ENCODE measurements at regions not wholly inside any gene's neighbourhood (a gene's known extent, or its start where the extent isn't known, plus 50 kb on each side); places are given as distances from the start of the nearest gene placed in this dataset.

DNA sequence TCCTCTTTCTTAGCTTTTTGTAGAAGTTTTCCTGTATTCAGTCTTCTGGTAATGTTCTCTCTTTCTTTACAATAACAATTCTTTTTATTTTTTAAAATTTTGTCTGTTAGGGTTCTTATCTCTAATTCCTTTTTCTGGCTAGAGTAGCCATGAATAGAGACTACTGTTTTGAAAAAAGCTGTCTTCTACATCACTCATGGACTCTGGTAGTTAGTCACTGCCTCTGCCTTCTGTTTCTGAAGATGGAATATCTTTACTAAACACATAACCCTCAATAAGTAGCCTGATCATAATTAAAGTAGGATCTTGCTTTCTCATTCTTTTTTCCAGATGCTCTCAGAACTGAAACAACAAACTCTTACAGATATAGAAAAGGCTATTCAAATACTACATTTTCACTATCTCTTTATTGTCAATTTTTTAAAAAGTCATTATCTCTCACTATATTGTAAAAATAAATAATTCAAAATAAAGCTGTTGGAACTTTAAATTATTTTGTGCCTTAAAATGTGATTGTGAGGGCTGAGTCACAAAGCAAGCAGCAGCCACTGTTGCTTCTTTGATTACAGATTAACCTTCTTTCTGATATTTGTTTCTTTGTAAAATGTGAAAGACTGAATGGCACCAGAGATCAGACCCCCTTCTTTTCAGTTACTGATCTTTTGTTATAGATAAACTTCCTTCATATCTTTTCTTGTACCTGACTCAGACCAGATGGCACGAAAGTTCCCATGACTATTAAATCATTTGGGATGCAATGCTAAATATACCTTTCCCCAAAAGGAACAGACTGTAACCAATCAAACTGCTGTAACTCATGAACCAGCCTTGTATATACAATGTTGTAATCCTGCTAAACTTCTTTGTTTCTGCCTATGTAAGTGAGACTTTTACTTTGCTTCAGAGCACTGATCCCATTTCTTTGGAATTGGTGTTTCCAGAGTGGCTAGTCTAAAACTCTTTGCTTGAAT lies 1159.5 kb downstream of the IGSF11 start:
- no peak for DNase-seq

DNA sequence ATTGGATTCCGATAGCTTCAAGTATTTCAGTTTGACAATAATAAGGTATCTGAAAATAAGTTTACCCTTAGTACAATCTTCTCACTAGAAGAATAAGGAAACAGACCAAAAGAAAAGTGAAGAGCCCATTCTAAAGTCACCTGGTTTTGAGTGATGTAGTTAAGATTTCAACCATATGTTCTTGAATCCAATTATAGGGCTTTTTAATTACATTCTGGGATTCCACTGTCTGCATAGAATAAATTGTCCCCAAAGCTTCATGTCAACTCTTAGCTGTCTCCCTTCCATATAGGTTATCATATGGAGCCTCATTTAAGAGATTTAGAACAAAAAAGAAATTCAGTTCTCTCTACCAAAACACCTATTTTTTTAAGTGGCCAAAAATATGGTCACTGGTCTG lies 1158.8 kb downstream of the IGSF11 start:
- no peak for DNase-seq

DNA sequence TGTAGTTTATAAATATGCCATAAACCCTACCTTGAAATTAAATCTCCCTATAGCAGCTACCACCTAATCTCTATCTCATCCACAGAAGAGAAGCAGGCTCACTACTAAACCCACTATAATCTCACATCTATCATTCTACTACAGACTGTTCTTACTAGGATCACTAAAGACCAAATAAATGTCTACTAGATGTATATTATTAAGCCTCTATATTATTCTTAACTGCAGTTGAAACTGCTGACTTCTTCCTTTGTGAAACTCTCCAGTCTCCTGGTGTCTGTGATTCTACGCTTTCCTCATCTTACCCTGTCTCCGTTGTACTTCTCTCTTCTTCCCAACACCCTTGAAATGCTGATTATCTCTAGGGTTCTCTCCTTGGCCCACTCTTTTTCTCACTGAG lies 1154.0 kb downstream of the IGSF11 start:
- no peak for DNase-seq

DNA sequence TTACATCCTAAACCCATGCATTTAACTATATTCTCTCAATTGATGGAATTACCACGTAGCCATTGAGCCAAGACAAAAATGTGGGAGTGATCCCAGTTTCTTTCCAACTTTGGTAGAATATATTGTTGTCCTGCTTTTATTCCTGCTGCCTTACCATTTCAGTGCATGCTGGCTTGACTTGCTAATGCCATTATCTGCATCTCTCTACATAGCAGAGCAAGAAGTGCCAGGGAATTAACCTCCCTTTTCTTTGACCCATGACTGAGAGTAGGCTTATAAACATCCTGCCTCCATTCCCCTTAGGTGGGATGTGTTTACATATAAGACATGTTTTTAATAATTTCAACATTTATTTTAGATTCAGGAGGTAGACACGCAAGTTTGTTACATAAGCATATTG lies 1153.4 kb downstream of the IGSF11 start:
- DNase-seq, result no peak

DNA sequence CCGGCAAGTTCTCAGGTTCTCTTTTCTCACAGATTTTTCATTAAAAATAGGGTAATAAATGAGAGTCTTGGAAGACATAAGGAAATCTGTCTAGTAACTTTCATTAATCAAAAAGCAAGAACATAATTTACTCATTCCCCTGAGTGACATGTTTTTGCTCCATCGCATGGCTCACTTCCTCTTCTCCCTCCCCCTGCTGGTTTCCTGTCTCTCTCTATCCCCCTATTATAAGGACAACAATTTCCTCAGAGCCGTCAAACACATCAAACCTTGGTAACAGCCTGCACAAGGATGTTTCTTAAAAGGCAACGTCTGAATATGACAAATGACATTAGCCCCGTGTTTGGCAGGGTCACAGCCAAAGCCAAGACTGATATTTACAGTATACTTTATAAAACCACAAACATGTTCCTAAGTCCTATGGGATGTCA lies 1149.6 kb downstream of the IGSF11 start:
- no peak for DNase-seq

DNA sequence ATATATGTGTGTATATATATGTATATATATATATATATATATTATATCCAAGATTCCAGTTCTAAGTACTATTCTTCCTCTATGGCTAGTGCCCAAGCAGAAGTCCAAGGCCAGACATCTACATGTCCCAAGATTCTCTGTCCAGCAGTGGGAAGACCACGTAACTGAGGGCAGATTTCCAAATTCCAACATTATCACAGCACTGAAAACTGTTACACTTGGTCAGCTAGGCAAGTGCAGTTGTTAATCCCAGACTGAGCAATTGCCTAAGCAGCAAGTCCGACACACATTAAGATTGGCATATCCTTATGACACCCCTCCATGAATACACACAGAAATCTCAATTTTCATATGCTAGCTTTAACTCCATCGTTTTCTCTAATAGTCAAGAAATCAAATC lies 1148.5 kb downstream of the IGSF11 start:
- DNase-seq, result no peak

DNA sequence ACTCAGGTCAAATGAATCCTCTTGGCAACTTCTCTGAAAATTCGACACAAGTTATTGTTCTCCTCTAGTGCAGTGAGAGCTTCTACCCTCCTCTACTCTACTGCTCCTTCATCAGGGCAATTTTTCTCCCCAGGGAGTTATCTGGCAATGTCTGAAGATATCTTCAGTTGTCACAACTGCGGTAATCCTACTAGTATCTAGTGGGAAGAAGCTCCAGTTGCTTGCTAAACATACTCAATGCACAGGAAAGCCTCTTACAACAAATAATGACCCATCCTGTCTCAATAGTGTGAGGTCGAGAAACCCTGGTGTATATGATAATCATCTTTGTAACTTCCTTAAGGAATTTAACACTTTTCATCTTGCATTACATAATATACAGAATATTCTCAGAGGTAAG lies 1147.6 kb downstream of the IGSF11 start:
- no peak for DNase-seq

DNA sequence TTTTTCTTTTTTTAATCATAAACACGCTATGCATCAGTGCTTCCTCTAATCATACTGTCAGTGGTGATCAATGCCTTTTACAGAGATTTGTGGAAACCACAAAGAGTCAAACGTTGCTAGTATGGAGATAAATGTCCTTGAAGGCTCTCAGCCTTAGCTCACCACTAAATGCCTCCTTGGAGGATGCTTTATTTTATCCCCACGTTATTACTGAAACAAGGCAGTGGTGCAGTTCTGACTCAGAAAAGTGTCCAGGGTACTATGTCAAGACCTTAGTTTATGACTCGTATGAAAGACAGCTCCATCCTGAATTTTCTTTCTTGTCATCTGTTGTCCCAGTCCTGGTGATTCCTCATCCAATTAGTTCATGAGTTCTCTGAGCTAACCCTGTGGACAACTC lies 1146.7 kb downstream of the IGSF11 start:
- no peak for DNase-seq

DNA sequence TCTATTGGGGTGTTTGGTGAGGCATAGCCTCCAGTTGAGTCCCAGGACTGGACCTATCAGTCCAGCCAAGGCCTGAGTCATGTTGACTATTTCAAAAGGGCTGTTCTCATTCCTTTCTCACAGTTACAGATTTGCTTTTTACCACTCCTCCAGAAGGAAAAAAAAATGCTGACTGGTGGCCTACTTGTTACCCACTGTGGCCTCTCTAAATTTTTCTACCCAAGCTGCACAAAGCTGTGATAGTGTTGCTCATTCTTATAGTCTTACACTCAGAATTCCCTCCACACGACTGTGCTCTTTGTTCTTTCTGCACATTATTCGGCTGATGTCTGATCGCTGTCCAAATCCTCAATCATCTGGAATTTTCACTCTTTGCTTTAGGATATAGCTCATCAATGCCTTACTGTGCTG lies 1142.2 kb downstream of the IGSF11 start:
- no peak for DNase-seq

DNA sequence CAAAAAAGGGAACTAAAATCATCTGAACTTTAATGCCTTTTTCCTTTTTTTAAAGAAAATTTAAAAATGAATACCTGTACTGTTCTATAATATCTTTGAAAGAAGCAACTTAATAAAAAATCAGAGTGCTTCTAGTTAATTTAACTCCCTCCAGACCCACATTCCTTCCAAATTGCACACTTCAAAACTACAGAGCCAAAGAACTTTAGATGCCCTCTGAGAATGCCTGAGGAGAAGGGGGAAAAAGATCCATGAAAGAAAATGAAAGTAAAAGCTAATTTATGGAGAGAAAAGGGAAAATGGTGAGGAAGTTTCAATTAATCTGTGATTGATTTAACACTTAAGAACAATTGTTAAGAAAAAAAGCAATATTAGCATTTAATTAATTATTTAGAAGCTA lies 1141.6 kb downstream of the IGSF11 start:
- no peak for DNase-seq

DNA sequence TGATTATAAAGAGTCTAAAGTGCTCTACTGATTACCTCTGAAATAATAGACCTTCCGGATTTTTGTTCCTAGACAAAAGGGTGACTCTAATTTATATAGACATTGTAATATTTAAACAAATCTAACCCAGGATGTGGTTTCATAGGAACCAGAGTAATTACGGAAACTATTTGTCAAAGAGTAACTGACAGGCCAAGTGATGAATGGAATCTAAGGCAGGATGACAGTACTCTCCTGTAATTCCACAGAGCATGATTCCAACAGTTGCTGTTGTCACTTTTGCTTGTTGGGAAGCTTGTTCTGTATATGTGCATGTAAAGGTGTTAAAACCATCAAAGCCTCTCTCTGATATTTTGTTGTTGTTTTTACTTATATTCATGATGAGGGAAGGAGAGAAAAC lies 1141.0 kb downstream of the IGSF11 start:
- no peak for DNase-seq

DNA sequence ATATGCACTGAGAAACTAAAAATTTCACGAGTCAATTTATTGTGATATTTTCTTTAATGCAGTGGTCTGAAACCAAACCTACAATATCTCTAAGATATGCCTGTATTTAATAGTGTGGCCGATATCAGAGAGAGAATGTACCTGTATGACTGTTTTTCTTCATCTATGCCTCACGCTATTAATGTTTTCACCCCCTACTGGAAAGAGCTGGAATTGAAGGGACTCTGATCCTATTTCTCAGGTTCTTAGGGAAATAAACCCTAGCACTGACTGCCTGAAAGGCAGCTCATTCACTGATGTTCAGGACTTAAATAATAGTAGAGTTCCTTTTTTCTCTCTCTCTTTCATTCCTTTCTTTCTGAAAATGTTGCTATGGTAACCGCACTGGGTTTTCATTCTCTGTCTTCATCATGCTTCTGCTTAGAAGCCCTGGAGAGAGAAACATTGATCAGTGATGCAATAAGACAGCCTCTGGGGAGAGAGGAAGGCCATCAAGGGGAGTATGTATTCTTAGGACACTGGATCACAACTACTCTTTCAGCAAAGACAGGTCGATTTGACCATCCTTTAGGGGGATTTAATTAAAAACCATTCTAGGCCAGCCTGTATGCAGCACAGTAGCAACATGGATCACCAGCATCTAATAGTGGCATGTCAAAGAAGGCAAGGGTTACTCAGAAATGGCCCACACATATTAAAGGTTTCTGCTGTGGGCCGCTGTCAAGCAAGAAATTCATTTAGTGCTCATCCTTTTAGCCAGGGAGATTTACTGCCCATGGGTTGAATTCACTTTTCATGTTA lies 1135.7 kb downstream of the IGSF11 start:
- no peak for DNase-seq

DNA sequence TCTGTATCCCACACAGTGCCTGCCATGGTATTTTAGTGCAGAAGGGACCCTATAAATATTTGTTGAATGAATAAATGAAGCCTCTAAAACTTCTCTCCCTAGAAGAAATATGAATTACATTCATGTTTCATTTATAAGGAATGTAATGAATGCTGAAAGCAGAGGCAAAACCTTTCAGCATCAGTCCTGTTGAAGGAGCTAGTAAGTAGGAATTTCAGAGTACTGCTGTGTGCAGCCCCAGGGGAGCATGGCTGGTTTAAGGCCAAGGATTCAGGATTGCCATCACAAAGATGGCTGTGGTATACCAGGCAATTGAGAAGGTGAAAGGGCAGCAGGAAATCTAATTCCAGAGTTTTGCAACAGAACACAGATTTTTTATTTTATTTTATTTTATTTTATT lies 1131.4 kb downstream of the IGSF11 start:
- DNase-seq, result peak; percentile 22

DNA sequence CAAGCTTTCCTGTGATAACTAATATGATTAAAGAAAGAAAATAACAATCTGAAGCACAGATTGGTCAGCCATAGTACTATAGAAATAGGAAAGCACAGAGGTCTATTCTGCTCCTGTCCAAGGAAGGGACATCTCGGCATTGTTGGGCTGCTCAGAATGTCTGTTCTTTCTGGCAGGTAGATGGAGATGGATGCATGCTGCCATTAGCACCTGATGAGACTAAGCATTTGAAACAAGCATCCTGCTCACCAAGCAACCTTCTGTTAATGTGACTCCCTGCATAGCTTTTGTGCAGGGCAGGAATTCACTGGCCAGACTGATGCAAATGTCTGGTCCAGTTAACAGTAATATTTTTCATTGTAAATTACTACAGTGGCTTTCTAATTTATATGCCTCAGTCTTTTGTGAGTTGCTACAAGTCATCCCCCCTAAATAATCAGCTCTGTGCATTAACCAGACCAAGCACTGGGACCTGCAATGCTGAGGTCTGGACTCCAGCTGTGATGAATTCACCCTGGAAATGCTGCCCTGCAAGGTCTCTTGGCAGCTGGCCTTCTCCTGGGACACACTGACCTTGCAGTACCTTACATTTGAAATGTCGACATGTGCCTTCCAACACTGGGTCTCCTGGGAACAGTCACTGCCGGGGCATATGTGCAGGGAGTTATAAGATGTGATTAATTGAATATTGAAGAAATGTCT lies 1123.7 kb downstream of the IGSF11 start:
- DNase-seq, result no peak

DNA sequence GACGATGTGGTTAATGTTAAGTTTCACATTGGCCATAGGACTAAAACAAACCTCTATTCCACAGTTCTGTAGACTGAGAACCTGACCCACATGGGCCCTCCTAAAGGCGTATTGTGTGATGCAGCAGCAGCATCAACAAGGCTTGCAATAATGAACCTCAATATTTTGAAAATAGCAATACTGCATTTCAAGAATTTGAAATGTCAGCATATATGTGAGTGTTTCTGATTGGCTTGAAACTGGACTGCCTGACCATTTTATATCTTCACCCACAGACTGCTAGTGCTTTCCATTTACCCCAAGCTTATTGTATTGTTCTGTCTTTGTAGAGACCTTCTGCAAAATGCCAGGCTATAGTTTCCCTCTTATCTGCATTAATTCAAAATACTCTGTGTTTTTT lies 1122.3 kb downstream of the IGSF11 start:
- no peak for DNase-seq

DNA sequence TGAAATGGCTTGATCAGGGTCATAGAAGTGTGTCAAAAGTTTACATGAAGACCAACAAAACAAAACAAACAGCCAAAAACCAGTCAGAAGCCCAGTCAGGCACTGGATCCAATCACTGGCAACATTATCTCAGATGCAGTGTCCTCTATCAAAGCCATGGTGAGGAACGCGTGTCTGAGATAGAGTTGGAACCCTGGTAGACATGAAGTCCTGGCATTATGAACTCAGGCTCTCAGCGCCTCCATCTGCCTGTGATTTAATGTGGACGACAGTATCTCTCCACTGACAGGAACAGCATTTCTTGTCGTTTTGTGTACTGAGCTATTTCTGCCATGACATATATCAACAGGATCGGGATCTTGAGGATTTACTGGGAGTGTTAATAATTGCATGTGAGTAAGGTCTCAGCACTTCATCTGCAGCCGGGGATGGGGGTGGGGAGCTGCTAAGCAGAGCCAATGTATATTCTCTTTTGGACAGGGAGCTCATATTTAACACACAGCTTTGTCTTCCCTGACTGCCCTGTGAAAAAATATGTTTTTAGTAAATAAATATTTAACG lies 1120.0 kb downstream of the IGSF11 start:
- no peak for DNase-seq

DNA sequence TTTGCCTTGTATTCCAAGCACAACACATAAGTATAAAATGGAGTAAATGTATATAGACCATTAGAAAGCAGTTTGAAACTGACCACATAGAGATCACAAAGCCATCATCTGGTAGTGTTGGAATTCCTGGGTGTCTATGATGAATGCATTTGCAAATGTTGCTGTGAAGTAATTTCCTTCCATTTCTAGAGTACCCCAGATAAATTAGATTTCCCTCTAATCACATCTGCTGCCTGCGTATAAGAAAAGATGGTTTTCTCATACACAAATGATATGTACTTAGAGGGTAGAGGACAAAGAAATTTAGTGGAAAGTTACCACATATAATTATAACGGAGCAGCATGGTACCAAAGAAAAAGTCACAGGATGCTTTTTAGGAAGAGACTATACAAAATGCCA lies 1117.8 kb downstream of the IGSF11 start:
- DNase-seq, result no peak

DNA sequence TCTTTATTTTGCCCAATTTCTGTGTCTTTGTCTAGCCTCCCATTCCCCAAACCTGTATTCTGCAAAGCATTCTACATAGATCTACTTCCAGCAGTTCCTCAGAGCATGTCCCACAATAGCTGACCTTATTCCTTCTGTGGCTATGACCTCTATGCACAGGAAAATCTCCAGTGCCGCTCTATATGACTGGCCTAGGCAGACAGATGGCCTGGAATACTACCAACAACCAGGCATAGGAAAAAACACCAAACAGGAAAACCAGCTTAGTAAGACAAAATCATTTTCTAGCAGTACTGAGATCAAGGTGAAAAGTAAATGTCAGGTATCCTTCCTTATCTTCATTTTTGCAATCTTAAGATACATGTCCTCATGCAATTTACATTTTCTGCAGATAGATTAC lies 1115.0 kb downstream of the IGSF11 start:
- no peak for DNase-seq

DNA sequence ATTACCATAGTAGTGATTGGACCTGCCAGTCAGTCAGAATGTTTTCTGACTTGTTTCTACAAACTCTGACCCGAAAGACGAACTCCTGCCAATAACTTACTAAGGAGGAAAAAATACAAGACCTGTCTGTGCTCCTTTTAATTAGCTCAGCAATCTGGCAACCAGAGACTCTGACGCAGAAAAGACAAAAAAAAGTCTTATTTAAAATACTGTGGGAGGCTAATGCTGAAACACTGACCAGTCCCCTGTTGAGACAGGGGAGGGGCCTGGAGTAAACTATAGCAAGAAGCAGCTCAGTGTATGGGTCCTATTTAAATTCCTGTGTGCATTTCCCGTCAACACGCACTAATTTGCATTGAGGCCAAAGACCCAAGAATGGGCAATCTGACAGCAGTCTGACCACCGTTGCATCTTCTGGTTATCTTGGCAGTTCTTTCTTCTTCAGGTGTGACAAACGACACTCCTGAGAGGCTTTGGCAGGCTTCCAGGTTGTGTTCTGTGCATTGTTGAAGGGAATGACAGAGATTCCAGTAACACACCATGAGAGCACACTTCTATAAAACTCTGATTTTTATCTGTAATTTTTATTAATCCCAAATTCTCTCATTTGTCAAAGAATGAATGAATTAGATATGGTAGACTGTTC lies 1114.3 kb downstream of the IGSF11 start:
- DNase-seq, result no peak

DNA sequence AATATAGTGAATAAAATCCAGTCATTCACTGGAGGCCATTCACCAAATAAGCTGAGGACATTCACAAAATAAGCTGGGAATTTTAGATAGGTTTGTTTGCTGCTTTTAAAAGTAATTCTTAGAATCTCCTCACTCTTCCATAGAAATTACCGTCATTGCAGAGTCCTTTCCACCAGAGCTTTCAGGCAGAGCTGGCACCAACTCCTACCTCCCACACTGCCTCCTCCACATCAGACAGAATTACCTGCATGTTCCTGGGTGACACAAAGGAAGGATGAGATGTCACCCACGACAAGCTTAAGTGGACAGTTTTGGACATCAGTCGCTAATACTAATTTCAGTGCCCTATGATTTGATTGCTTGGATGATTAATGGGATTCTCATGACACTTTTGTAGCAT lies 1113.2 kb downstream of the IGSF11 start:
- no peak for DNase-seq

DNA sequence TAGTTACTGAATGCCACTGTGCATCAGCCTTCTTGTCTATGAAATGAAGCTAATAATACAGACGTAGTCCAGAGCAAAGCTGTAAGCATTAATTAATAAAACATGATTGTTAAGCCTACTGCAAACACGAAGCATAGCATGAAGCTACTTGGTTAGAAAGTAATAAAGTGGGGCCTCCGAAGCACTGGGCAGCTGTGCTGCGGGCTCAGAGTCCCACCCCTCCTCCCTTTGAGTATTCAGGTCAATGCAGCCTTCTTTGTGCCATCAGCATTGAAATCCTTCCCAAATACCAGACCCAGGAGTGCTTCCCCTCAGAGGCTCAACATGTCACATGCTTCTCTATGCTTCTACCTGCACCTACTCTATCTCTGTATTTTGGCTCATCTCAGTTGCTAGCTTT lies 1112.6 kb downstream of the IGSF11 start:
- DNase-seq, result no peak

DNA sequence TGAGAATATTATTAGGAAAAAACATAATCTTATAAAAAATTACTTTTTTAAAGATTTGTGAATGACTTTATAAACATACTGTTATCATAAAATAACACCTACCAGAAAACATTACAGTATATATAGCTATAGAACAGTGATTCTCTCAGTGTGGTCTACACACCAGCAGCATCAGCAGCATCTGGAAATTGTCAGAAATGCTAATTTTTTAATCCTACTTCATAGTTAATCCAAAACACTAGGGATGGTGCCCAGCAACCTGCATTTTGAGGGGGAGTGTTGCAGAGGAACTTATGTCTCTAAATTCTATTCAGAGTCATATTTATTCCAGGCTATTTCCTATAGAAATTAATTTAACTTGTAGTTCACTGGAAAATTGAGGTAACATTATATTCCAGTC lies 1107.8 kb downstream of the IGSF11 start:
- no peak for DNase-seq

DNA sequence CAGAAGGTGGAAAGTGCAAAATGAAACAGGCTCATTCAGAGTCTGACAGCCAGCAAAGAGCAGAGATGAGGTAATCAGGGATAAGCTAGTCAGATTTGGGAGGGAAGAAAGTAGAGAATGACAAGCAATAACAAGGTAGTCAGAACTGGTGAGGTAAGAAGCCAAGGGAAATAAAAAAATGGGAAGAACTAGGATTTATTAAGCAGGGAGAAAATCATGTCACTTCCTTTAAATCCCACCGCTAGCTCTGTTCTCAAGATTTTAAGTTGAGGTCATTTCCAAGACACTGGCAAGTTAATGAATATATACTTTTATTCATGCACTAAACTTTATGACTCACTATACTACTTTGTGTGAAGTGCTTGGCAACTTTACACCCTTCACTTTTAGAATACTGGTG lies 1106.8 kb downstream of the IGSF11 start:
- no peak for DNase-seq

Measured in amniotic stem cell (primary cell).